T-helper 2 cell treated with Interferon-gamma antibody and Interleukin-4, amounts not matched to agents 5 μg/mL and 100 μg/mL, for 36 hours (primary cell): ENCODE measurements at regions not wholly inside any gene's neighbourhood (a gene's known extent, or its start where the extent isn't known, plus 50 kb on each side); places are given as distances from the start of the nearest gene placed in this dataset.
"Not testable (repeated sequence)": the region's sequence is repeated elsewhere in the genome, so short reads cannot be mapped to it uniquely, and the experiment has no call there.

Experiments used
- DNase-seq: peaks from one replicate; pipeline ENCODE4 v3.0.0; 2021; ENCODE audit warnings: low spot score
- H3K27ac Mint-ChIP-seq: one replicate; pipeline ENCODE4 v1.8.0; 2021; ENCODE audit warnings: mild to moderate bottlenecking, mixed read lengths
- H3K27me3 Mint-ChIP-seq: one replicate; pipeline ENCODE4 v1.8.0; 2021; ENCODE audit warnings: low read depth, mixed read lengths
- H3K36me3 Mint-ChIP-seq: one replicate; pipeline ENCODE4 v1.8.0; 2021; ENCODE audit warnings: low read depth, mixed read lengths
- H3K4me1 Mint-ChIP-seq: one replicate; pipeline ENCODE4 v1.8.0; 2021; ENCODE audit warnings: low read depth, mixed read lengths
- H3K4me3 Mint-ChIP-seq: one replicate; pipeline ENCODE4 v1.8.0; 2022; ENCODE audit warnings: mild to moderate bottlenecking, moderate library complexity, mixed read lengths
- H3K9me3 Mint-ChIP-seq: one replicate; pipeline ENCODE4 v1.8.0; 2021; ENCODE audit warnings: mixed read lengths

DNA sequence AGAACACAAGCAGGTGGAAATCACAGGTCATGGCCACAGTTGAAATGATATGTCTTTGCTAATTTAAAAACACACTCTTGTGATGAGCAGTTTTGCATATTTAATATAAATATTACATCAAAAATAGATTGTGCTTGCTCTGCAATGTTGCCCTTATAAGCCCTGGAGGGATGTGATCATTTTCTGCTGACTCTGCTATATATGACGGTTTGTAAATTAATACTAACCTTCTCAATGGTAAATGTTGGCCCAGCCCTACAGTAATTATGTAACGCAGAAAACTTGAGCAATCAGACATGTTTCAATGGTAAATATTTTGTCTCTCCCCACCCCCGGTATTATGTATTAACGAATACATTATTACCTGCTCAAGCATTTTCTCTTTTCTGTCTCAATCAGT lies 359.5 kb upstream of the CNTN6 start:
- peaks cover 24% of the 10 kb centered on the region for H3K9me3 Mint-ChIP-seq
- no peak overlapping the region for H3K27ac Mint-ChIP-seq
- DNase-seq: no peak
- H3K4me3 Mint-ChIP-seq: no peak overlapping the region
- no peaks in the 10 kb centered on the region for H3K27me3 Mint-ChIP-seq
- H3K36me3 Mint-ChIP-seq: no peaks in the 10 kb centered on the region
- H3K4me1 Mint-ChIP-seq: no peaks in the 10 kb centered on the region

DNA sequence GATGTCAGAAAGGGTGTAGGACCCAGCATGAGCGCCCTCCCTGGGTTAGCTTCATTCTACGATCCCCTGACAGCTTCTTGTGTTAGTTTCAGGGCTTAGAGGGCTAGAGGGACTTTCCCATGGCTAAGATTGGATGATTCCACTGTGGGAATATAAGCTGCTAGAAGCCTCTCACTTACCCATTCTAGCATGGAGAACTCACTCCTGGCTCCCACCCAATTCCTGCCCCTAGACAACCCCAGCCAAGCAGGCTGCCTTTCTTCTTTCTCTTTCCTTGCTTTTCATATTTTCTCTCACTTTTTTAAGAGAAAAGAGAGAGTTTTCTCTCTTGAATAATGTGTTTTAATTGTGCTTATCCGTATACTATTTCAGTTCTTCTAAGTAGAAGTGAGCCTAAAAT lies 335.1 kb upstream of the CNTN6 start:
- Mint-ChIP-seq H3K36me3 (no peaks in the 10 kb centered on the region), H3K9me3 (peaks cover 20% of the 10 kb centered on the region), H3K27ac (no peak overlapping the region), H3K4me3 (no peak overlapping the region), H3K27me3 (no peaks in the 10 kb centered on the region), H3K4me1 (no peaks in the 10 kb centered on the region)
- DNase-seq: no peak

GRCh38 chr3:759106-759505 lies 333.7 kb upstream of the CNTN6 start:
- no peak for DNase-seq
- Mint-ChIP-seq H3K36me3 (no peaks in the 10 kb centered on the region), H3K27me3 (no peaks in the 10 kb centered on the region), H3K27ac (no peak overlapping the region), H3K4me1 (no peaks in the 10 kb centered on the region), H3K9me3 (peaks cover 20% of the 10 kb centered on the region), H3K4me3 (no peak overlapping the region)

GRCh38 chr3:773433-773832 lies 319.4 kb upstream of the CNTN6 start:
- not testable (repeated sequence) for H3K36me3 Mint-ChIP-seq, H3K4me1 Mint-ChIP-seq, H3K27me3 Mint-ChIP-seq, H3K27ac Mint-ChIP-seq, DNase-seq, H3K4me3 Mint-ChIP-seq
- H3K9me3 Mint-ChIP-seq: peaks cover 27% of the 10 kb centered on the region

DNA sequence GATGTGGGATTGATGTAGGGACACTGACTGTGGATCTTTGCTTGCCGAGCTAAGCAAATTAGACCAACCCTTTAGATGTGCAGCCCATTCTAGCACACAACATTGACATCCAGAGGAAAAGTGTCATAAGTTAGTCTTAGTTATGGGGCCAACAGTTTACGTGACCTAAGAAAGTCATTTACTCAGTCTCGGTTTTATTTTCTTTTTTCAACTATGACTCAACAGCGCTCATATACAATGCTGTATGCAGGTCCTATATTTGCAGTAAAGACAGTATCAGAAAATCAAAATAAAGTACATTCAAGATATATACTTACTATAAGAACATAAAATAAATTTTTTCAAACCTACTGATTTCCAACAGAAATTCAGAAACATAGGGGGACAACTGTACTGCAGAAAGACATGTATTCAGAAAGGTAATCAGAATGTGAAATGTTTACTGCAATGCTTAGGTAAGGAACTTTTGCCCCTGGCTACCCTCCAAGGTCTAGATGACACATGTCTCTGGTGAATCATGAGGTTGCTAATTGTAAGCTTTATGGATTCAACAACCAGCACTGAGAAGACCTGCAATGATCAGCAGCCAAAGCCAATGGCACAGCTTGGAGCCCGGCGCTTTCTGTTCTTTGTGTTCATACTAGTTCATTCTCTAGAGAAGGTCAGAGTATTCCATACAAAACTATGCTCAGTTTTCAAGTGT lies 317.5 kb upstream of the CNTN6 start:
- no peak overlapping the region for H3K4me3 Mint-ChIP-seq
- no peaks in the 10 kb centered on the region for H3K36me3 Mint-ChIP-seq
- no peak overlapping the region for H3K27ac Mint-ChIP-seq
- no peak for DNase-seq
- H3K9me3 Mint-ChIP-seq: peaks cover 25% of the 10 kb centered on the region
- no peaks in the 10 kb centered on the region for H3K27me3 Mint-ChIP-seq
- H3K4me1 Mint-ChIP-seq: no peaks in the 10 kb centered on the region

- Mint-ChIP-seq H3K27me3 (no peaks in the 10 kb centered on the region), H3K4me3 (no peak overlapping the region), H3K36me3 (no peaks in the 10 kb centered on the region), H3K27ac (no peak overlapping the region), H3K4me1 (no peaks in the 10 kb centered on the region), H3K9me3 (peaks cover 16% of the 10 kb centered on the region)
- no peak for DNase-seq
These were observed 312.3 kb upstream of the CNTN6 start for GRCh38 chr3:780505-780904.

DNA sequence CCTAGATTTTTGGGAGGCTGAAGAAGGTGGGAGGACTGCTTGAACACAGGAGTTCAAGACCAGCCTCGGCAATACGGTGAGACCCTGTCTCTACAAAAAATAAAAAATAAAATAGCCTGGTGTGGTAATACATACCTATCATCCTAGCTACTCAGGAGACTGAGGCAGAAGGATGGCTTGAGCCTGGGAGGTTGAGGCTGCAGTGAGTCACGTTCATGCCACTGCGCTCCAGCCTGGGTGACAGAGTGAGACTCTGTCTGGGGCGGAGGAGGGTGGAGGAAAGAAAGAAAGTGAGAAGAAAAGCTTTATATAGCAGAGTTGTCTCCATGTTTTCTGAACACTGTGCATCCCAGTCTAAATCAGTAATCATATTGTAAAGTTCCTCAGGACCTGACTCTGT lies 301.4 kb upstream of the CNTN6 start:
- H3K9me3 Mint-ChIP-seq: peaks cover 3% of the 10 kb centered on the region
- no peaks in the 10 kb centered on the region for H3K4me1 Mint-ChIP-seq
- H3K36me3 Mint-ChIP-seq: no peaks in the 10 kb centered on the region
- DNase-seq: no peak
- no peak overlapping the region for H3K4me3 Mint-ChIP-seq
- H3K27me3 Mint-ChIP-seq: no peaks in the 10 kb centered on the region
- no peak overlapping the region for H3K27ac Mint-ChIP-seq

- Mint-ChIP-seq H3K27me3 (no peaks in the 10 kb centered on the region), H3K4me3 (no peak overlapping the region), H3K9me3 (peaks cover 7% of the 10 kb centered on the region), H3K36me3 (no peaks in the 10 kb centered on the region), H3K27ac (no peak overlapping the region), H3K4me1 (no peaks in the 10 kb centered on the region)
- DNase-seq: no peak
These were observed 300.2 kb upstream of the CNTN6 start for GRCh38 chr3:792630-793029.

DNA sequence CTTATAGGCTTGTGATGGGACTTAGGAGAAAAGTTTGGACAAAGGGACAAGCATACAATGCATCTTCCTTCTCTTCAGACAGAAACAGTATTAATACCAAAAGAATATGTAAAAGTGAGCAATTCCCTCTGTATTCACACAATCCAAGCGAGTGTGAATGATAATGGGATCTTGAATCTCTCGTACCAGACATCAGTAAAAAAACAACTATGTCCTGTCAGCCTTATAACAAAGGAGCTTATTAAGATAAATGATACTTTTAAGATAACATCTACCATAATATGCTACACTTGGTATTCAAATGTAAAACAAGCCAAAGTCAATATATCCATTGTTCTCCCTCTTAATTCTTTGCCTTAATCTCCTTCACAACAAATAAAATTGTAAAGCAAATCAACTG lies 288.6 kb upstream of the CNTN6 start:
- Mint-ChIP-seq H3K4me3 (no peak overlapping the region), H3K27me3 (no peaks in the 10 kb centered on the region), H3K27ac (no peak overlapping the region), H3K36me3 (no peaks in the 10 kb centered on the region), H3K4me1 (no peaks in the 10 kb centered on the region), H3K9me3 (peaks cover 9% of the 10 kb centered on the region)
- DNase-seq: no peak

- no peak for DNase-seq
- Mint-ChIP-seq H3K4me3 (no peak overlapping the region), H3K36me3 (no peaks in the 10 kb centered on the region), H3K9me3 (peaks cover 9% of the 10 kb centered on the region), H3K27me3 (no peaks in the 10 kb centered on the region), H3K4me1 (no peaks in the 10 kb centered on the region), H3K27ac (no peak overlapping the region)
These were observed 287.5 kb upstream of the CNTN6 start for GRCh38 chr3:805326-805725.

- Mint-ChIP-seq H3K9me3 (peaks cover 9% of the 10 kb centered on the region), H3K4me3 (no peak overlapping the region), H3K27me3 (no peaks in the 10 kb centered on the region), H3K27ac (no peak overlapping the region), H3K4me1 (no peaks in the 10 kb centered on the region), H3K36me3 (no peaks in the 10 kb centered on the region)
- DNase-seq: no peak
These were observed 286.8 kb upstream of the CNTN6 start for GRCh38 chr3:806006-806405.

- Mint-ChIP-seq H3K9me3 (peaks cover 28% of the 10 kb centered on the region), H3K4me1 (no peaks in the 10 kb centered on the region), H3K4me3 (no peak overlapping the region), H3K27me3 (no peaks in the 10 kb centered on the region), H3K36me3 (no peaks in the 10 kb centered on the region), H3K27ac (no peak overlapping the region)
- DNase-seq: no peak
These were observed 276.2 kb upstream of the CNTN6 start for GRCh38 chr3:816605-817004.

DNA sequence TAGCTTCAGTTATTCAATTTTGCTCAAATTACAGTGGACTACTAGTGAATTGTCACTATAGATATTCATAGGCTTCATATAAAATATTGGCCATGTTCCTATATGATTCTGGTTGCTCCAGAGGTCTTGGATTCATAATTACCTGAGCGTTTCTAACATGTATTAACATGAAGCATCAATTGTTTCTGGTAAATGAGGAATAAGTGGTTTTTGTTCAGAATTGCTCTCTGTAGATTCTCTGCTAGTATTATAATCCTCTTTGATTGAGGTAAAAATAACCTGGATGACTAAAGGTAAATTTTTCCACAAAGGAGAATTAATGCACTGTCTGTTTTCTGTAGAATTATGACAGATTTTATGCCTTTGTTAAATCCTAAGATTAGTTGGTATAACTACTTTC lies 258.1 kb upstream of the CNTN6 start:
- no peak overlapping the region for H3K4me3 Mint-ChIP-seq

GRCh38 chr3:835096-835495 lies 257.7 kb upstream of the CNTN6 start:
- DNase-seq: no peak
- Mint-ChIP-seq H3K27ac (no peak overlapping the region), H3K36me3 (no peaks in the 10 kb centered on the region), H3K9me3 (peaks cover 15% of the 10 kb centered on the region), H3K4me1 (no peaks in the 10 kb centered on the region), H3K4me3 (no peak overlapping the region), H3K27me3 (no peaks in the 10 kb centered on the region)

More for the DNA sequence above, 258.1 kb upstream of the CNTN6 start:
- Mint-ChIP-seq H3K4me1 (no peaks in the 10 kb centered on the region), H3K27me3 (no peaks in the 10 kb centered on the region), H3K27ac (no peak overlapping the region), H3K9me3 (peaks cover 16% of the 10 kb centered on the region), H3K36me3 (no peaks in the 10 kb centered on the region)
- no peak for DNase-seq

- Mint-ChIP-seq H3K4me3 (no peak overlapping the region), H3K9me3 (peaks cover 6% of the 10 kb centered on the region), H3K4me1 (no peaks in the 10 kb centered on the region), H3K27ac (no peak overlapping the region), H3K27me3 (no peaks in the 10 kb centered on the region), H3K36me3 (no peaks in the 10 kb centered on the region)
- DNase-seq: no peak
These were observed 252.8 kb upstream of the CNTN6 start for GRCh38 chr3:839981-840380.
